Globus pallidus (tissue), 1 donor: ENCODE measurements at regions not wholly inside any gene's neighbourhood (a gene's known extent, or its start where the extent isn't known, plus 50 kb on each side); places are given as distances from the start of the nearest gene placed in this dataset.
"Not testable (repeated sequence)": the region's sequence is repeated elsewhere in the genome, so short reads cannot be mapped to it uniquely, and the experiment has no call there.

Source experiments
- DNase-seq: peaks from one replicate; pipeline ENCODE4 v3.0.0-alpha.2; 2015; ENCODE audit warnings: low spot score

- DNase-seq, result no peak
These were observed 195.5 kb downstream of the SLITRK6 start for GRCh38 chr13:85603735-85604134.

DNA sequence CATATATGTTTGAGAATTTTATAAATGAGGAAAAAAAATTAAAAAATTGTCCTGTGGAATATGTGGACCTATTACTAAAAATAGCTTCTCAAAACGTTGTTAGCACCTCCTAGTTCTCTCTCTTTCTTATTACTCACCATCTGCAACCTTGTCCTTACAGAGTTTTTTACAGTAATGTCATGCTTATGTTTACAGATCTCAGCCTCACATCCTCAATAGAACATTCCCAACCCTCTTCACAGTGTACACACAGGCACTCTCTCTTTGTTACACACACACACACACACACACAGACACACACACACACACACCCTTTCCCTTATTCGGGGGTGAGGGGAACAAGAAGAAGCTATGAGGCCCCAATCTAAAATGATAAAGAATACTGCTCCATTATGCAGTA, 197.7 kb downstream of the SLITRK6 start:
- no peak for DNase-seq

DNA sequence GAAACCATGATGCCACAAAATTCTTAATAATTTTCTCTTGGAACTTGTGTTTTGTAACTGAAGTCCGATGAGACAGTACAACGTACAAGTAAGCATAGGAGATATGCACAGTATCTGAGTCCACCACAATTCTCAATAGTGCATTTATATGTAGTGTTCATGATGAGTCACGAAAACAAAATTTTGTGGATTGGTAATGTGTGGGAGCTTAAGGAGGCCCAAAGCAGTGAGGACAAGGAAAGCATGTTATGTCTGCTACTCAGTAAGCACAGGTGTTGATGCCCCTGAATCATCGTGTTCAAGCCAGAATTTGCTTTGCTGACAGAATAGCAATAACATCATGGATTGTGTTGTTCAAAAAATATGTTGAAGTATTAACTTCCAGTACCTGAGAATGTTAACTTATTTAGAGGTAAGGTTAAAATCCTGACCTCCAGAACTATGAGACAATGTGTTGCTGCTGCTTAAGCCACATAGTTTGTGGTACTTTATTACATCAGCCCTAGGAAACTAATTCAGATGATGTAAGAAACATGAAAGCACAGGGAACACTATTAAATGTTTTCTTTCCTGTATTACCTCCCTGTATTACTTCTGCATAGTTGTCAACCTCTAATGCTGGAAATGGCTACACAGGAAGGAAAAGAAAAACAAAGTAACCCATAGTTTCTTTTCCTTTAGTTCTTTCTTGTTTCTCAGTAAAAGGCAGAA, 201.3 kb downstream of the SLITRK6 start:
- no peak for DNase-seq

DNA sequence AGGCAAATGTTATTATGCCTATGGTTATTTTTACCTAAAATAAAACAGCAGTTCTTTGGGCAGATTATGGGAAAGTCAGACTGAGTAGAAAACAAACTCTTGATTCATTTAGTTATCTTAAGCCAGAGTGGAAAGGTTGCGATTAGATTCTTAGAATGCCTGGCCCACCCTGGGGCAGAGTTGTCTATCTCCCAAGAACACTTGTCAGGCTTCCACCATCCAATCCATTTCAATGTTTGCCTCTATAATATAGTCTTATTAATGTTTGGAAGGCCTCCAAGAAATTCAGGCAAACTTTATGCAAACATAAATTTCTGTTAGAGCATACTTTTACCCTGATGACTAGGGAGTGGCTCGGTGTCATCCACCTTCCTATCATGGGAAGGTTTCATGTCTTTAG, 207.0 kb downstream of the SLITRK6 start:
- no peak for DNase-seq

- DNase-seq, result no peak
These were observed 208.8 kb downstream of the SLITRK6 start for GRCh38 chr13:85590231-85590931.

DNA sequence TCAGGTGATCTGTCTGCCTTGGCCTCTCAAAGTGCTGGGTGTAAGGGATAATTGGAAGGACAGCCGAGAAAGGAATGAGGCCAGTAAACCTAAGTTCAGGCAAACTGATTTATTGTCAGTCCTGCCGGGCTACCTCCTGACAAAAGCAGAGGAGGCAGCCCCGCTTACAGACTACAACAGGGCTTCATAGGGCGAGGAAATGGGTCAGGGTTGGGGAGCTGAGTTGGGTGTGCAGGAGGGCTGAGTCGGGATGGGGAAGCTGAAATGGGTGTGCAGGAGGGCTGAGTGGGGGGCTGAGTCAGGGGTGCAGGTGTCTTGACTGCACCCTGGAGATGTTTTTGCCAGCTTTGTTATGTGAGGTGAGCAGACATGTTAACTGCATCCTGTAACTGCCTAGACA, 210.2 kb downstream of the SLITRK6 start:
- DNase-seq, result no peak

DNA sequence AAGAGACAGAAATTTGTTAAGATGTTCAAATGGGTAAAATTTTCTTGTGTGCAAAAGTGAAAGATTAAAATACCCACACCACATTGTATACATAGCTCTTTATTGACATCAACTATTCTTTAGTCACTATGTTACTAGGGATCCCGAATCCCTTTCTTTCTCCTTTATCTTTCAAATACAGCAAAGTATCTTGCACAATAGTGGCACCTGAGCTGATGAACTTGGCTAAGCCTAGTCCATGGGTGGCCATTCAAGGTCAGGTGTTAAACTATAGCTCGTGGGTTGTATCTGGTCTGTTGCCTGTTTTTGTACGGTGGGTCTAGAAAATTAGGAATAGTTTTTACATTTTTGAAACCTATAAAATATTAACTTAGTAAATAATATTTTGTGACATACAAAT, 210.9 kb downstream of the SLITRK6 start:
- DNase-seq, result no peak

- DNase-seq, result no peak
These were observed 212.4 kb downstream of the SLITRK6 start for GRCh38 chr13:85586856-85587255.

DNA sequence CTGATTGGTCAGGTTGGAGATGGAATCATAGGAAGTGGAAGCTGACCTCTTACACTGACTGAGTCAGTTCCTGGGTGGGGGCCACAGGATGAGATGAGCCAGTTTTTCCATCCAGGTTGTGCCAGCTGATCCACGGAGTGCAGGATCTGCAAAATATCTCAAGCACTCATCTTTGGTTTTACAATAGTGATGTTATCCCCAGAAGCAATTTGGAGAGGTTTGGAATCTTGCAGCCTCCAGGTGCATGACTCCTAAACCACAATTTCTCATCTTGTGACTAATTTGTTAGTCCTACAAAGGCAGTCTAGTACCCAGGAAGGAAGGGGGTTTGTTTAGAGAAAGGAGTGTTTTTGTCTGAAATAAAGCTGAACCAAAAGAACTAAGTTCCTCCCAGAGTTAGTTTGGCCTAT, 212.8 kb downstream of the SLITRK6 start:
- DNase-seq, result no peak

- no peak for DNase-seq
These were observed 216.3 kb downstream of the SLITRK6 start for GRCh38 chr13:85582890-85583289.

DNA sequence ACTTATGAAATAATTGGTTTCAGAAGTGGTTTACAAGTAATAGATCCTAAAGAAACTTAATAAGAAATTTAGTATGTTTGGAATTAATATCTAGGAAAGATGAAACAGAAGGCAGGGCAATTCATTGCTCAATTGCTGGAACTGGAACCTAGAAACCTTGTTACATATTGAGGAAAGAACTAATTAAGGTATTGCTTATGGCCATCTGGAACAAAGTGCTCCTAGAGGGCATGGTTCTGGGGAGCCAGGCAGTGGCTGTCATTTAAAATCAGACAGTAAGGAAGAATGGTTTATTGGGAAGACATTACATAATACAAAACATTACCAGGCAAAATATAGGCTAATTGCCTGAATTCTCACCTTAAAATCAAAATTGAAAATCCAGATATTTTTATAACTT, 224.1 kb downstream of the SLITRK6 start:
- no peak for DNase-seq

DNA sequence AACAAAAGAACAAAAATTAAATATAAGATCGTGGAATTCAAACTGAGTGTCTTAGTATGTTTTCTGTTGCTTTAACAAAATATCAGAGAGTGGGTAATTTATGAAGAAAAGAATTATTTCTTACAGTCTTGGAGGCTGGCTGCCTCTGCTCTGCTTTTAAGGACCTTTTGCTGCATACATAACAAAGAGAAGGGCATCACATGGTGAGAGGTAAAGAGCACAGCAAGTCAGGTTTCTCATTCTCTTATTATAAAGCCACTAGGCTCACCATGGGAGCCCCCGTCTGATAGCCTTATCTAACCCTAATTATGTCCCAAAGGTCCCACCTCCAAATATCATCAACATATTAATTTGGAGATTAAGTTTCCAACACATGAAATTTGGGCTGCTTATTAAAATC, 231.3 kb downstream of the SLITRK6 start:
- no peak for DNase-seq

GRCh38 chr13:85565652-85566051, 233.6 kb downstream of the SLITRK6 start:
- DNase-seq, result no peak

DNA sequence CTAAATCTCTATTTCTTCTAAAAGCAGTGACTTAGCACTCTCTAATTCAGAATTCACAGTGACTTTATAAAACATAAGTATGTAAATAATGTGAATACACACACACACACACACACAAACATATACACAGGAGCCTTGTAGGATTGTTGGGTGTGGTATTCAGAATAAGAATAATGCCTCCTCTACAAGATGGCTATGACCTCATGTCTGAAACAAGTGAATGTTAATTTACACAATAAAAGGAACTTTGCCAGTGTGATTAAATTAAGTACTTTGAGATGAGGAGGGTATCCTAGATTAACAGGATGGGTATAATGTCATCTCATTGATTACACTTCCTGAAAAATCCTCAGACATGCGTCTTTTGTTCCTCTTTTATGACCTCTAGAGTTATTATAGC, 234.6 kb downstream of the SLITRK6 start:
- DNase-seq, result no peak

GRCh38 chr13:85562282-85562681, 236.9 kb downstream of the SLITRK6 start:
- no peak for DNase-seq

- DNase-seq, result no peak
These were observed 241.3 kb downstream of the SLITRK6 start for GRCh38 chr13:85557691-85558467.

DNA sequence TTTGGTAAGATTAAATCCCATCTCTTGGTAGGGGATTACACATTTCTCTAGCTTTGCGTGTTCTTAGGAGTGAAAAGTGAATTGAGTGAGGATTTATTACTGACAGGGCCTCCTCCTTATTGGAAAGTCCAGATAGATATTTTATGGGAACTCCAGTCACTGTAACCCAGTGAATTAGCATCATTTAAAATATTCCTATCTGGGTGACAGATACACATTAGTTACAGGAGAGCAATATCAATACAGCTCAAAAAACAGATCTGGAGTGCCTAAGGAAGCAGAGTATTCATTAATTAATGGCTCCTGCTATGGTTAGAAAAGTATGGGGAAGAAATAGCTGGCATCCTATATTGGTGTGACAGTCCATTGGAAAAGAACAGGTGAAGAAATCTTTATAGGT, 248.2 kb downstream of the SLITRK6 start:
- DNase-seq, result no peak

DNA sequence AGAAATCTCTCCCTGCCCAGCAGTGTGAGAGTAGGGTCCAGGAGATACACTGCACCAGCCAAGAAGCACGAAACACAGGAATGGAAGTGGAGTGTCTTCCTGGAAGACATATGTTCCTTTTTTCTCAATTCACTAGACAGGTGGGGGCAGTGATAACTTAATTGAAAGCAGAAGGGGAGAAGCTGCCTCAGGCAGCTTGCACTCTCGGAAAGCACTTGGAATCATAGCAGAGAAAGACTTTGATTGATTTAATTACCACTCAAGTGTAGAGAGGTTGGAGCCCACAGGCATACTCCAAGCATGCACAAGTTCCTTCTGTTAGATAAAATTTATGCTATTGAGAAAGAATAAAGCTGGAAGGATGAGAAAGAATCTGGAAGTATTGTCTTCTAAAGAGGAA, 249.4 kb downstream of the SLITRK6 start:
- DNase-seq, result no peak

GRCh38 chr13:85548845-85549244, 250.4 kb downstream of the SLITRK6 start:
- not testable (repeated sequence) for DNase-seq

DNA sequence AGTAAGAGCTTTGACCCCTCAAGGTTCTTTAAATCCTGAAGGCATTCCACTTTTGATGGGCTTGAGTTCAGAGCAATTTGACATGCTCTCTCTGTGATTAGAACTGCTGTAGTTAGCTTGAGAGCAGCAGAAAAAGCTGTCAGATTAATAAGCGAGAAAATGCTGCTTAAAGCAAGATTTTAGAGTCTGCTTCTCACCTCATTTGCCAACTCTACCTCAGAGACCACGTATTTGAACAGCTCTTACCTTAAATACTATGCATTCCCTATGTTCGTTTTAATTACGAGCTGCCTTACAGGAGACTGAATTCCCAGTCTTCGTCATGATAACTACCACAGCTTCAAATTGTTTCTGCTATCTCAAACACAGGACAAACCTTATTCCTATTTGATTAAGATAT, 253.4 kb downstream of the SLITRK6 start:
- DNase-seq, result no peak

GRCh38 chr13:85544756-85545155, 254.5 kb downstream of the SLITRK6 start:
- no peak for DNase-seq

GRCh38 chr13:85543144-85543543, 256.1 kb downstream of the SLITRK6 start:
- DNase-seq, result no peak

DNA sequence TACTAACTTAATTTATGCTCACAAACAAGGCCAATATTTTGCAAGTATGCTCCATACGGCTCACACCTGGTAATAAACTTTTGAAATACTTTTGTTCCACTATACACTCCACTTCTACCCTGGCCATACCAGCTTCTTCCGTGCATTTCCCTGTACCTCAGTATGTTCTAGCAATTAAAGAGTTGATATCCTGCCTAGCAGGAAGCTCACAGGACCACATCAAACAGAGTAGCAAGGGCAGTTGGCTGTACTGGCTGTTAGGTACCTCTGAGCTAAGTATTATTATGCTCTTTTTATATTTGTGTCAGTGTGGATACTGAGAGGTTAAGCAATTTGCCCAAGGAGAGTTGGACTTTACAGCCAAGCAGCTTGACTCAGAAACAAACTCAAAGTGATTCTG, 257.7 kb downstream of the SLITRK6 start:
- no peak for DNase-seq
